HG02884 (cell line): ENCODE measurements at regions not wholly inside any gene's neighbourhood (a gene's known extent, or its start where the extent isn't known, plus 50 kb on each side); places are given as distances from the start of the nearest gene placed in this dataset.

Source experiments
- ATAC-seq: cut with Tn5 transposase; IDR thresholded peaks from one replicate; pipeline ENCODE4 v1.9.1; 2021; ENCODE audit warnings: mild to moderate bottlenecking, moderate library complexity; ENCODE audit not compliant: unreplicated experiment

GRCh38 chr10:88194961-88195367 is 331.5 kb downstream of the PTEN start:
- no peak for ATAC-seq

DNA sequence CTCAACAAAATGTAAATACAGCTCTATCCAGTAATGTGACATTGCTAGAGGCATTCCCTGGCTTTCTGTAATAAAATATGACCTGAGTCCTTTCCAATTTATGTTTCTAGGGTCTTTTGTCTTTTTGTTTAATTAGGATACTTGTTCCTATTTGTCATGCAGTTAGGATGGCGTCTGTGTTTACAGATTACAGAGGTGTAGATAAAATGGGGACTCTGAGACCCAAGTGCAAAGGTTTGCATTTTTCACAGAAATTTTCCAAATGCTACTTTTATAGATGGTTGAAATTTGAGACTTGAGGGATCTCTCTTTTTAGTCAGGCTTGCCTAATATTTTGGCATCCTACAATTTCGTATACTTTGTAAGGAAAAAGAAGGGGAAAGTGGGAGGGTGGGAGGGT is 332.4 kb downstream of the PTEN start:
- no peak for ATAC-seq

DNA sequence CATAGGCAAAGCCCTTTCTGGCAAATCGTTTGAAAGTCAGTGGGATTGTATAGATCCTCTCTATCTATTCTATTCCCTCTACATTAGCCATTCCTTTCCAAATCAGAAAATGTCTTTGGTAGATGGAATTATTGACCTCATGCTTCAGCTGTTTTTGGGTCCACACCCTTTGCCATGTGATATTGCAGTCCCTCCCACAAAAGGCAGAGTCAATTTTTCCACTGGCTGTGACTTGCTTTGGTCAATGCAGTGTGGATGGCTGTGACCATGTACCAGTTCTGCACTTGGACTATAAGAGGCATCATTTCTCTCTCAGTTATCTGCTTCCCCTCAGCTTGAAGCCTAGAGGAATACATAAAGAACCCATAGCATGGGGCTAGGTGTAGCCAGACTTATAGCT is 332.9 kb downstream of the PTEN start:
- no peak for ATAC-seq

DNA sequence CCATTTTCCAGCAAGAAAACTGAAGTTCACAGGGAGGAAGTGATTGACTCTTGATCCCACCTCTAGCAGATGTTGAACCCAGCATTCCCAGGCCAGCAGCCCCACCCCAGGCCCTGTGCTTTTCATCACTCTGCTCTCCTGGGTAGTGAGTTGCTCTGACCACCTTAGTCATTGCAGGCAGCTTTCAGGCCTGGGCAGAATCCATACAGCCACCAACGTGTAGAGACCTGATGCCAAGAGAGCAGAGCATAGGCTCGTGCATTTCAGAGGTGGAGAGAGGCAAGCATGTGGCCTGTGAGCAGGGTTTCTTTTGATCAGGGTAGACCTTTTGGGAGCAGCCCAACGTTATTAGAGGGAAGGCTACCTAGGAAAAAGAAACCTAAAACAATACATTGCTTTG is 334.6 kb downstream of the PTEN start:
- ATAC-seq: no peak

DNA sequence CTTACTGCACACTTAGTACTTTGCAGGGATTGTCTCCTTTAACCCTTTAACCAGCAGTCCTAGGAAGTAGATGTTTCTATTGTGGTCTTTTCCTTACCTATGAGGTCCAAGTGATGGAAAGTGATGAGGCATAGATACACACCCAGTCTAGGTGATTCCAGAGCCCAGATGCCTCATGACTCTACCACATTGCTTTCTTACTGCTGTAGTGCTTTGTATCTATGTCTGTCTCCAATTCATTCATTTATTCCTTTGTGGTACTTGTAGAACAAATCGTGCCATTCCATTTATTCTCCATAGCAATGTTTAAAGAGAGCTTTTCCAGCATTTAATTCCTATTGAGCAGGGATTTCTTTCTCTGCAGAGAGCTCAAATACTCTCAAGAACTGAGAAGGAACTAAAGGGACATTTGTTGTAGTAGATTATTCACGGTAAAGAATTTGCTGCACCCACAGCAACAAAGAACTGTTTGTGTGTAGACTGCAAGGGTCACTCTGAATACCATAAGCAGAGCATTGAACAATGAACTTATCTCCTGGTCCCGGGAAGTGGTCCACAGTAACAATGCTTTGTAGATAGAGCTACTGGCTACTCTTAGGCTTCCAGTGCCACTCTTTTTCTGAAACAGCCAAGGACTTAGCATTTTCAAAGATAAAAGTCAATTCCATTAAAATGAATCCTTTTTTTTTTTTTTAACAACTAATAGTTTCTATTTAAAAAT is 337.0 kb downstream of the PTEN start:
- ATAC-seq: no peak

DNA sequence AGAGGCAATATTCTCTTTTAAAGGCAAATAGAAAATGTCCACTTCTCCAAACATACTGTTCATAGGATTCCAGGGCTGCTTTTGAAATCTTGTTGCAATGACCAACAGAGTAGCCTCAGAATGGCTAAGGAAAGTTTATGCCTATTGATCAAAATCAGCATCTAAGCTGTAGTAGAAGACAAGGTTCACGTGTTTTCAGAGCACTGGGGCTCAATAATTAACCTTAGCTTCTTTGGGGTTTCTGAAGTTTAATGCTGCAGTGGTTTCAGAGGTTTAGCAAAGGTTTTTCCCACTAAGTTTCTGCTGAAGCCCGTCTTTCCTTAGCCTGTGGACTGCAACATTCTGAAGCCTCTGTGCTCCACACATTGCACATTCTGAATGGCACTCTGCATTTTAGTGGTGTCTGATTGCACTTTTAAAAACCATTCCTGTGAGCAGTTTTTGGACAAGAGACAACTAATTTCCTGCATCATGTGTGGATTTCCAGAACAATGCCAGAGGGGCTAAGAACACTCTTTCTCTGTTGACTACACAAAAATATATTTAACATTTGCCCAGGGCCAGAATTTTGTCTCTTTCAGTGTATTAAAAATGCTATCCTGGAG is 342.5 kb downstream of the PTEN start:
- ATAC-seq: no peak

DNA sequence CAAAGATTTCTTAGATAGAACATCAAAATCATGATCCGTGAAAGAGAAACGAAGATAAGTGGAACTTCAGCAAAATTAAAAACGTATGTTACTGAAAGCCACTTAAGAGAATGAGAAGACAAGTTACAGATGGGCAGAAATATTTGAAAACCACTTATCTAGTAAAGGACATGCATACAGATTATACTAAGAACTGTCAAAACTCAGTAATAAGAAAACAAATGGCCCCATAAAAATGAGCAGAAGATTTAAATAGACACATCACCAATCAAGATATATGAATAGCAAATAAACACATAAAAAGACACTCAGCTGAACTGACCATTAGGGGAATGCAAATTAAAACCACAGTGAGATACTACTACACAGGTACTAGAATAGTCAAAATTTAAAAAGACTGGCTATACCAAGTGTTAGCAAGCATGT is 343.7 kb downstream of the PTEN start:
- ATAC-seq: no peak

- ATAC-seq: no peak
Measured at GRCh38 chr10:88209231-88209630, 345.8 kb downstream of the PTEN start.

DNA sequence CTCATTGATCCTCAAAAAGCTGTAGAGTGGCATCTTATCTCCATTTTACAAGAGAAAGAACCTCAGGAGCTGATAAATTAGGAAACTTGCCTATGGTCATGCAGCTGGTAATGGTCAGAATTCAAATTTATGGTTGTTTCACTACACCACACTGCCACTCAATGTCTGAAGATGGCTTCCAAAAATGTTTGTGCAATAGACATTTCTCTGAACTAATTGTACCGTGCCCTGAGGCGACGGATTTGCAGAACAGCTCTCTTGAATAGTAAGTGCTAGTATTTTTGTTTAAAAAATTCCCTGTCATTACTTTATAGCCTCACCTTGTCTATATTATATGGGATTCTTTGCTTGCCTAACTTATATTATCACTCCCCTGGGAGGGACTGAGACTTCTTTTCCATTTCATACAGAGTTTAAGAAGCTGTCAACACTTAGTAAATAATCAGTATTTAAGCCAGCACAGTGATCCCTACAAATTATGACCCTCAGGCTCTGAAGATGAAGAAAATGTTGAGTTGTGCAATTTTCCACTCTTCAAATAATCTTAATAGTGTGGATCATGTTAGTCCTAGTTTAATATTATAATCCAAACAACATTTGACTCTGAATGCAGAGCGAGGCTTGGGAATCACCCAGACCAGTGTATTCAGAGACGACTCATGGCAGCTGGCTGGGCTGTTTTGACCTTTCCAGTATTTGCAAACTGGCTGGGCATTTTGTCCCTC is 346.6 kb downstream of the PTEN start:
- ATAC-seq: no peak

DNA sequence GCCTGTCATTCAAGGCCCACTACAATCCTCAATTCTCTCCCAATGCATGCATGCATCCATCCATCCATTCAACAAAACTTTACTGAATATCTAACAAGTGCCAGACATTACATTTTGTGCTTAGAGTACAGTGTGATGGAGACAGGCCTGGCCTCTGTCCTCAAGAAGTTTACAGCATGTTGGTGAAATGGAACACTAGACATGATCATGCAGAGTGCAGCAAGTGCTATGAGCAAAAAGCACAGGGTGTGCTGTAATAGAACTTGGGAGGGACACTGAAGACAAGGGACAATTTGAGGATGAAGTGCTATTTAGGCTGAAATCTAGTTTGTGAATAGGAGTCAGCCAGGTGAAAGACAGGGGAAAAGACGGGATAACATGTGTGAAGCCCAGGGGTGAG is 347.8 kb downstream of the PTEN start:
- ATAC-seq: no peak

GRCh38 chr10:88212069-88212468 is 348.6 kb downstream of the PTEN start:
- no peak for ATAC-seq

- no peak for ATAC-seq
Measured at GRCh38 chr10:88213065-88213605, 349.7 kb downstream of the PTEN start.

DNA sequence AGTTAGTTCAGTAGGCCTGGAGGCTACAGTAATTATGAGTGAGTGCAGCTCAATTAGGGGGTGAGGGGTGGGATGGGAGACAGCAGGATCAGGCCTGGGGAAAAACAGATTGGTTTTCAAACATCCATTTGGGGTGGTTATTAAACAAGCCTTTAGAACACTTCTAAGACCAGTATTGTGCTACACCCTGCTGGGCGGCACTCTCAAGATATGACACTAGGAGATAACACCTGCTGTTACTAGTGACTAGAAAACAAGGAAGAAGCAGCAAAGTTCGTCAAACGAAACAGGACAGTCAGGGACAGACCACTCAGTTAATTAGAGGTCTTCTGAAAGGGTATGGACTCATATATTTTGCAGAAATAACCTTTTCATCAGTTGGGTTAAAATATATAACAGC is 353.6 kb downstream of the PTEN start:
- no peak for ATAC-seq

DNA sequence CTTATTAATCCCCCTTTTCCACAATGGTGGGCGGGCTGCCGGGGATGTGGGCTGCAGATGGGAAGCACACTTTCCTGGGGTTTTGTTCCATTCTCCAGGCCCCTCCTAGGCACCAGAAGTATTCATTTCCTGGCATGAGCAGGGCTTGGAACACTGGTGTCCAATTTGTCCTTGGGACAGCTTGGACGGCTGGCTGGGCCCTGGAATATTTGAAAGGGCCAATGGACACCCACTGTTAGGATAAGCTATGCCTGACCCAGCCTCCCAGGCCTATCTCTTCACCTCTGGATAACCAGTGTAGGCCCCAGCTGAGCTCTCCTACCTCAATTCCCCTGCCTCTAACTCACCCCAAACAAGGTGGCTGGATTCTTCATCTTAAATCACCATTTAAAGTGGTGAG is 354.9 kb downstream of the PTEN start:
- ATAC-seq: no peak

DNA sequence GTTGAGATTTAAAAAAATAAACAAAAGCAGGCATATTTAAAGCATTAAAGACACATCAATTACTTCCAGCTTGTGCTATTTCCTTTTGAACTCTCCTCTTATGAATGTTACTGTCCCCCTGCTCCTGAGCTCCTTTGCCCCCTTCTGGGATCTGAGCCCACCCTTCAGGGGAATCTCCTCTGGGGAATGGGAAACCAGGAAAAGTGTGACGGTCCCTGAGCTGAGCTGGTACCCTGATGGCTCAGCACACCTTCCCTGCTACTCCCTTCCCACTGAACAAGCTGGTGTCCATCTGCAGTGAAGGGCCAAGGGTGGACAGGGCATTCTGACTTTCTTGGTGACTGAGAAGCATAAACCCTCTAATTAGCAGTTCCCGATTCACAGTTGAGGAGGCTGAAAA is 356.3 kb downstream of the PTEN start:
- no peak for ATAC-seq

DNA sequence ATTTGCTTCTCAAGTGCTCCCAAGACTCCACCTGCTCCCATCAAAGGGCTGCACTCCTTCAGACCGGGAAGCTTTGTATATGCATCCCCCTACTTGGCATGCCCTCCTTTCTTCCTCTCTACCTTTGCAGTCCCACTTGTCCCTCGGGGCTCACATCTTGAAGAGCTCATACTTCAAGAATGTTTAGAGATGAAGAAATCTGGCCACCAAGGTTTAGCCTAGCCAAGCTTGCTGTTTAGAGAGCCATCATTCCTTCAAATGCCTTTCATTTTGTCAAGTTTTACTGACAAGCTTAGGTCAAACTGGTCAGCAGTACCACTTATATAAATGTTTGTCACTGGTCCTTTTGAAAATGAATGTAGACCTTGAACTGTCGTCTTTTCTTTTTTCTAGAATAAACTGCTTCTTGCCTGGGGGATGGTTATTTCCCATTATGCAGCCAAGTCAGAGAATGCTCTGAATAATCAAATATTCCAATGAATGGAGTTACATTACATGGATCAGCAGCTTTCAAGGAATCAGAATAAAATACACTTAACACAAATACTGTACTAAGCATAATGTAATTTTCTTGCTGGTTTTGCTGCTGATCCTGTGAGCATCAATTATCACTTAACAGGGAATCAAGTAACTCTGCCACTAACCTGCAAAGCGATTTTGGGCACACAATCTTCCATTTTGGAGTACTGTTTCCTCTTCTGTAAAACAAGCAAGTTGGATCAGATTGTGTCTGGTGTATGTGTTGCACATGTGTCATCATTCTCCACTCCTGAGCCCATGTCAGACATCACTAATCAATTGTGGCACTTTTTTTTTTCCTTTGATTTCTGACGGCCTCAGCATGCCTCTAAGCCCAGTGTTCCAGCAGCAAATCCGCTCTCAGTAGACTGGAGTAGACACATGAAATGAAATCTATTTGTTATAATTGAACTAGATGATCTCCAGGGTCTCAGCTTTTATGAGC is 357.9 kb downstream of the PTEN start:
- ATAC-seq: no peak

GRCh38 chr10:88222881-88223280 is 359.5 kb downstream of the PTEN start:
- no peak for ATAC-seq
